ENCODE measurements at regions not wholly inside any gene's neighbourhood (a gene's known extent, or its start where the extent isn't known, plus 50 kb on each side); places are given as distances from the start of the nearest gene placed in this dataset.

DNA sequence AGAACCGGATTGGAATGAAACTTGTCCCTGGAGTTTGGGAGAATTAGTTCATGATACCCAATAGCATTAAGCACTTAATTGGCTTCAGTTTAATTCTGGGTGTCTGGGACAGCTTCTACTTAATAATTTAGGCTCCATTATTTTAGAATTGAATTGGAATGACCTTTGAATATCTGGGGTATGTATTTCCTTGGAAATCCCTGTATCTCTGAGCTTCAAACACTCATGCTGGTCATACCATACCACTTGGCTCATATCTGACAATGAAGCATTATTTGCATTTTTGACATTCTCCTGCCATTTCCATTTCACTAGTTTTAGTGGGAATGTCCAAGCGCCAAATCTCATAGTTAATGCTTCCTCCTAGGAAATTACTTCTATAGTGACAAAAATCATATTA, 393.1 kb downstream of the DIPK2A start:
- H3K4me3 ChIP-seq (ENCODE audit: control insufficient read depth in 2 of 3, extremely low read depth in 1 of 3, insufficient read depth in 2 of 3, low read depth in 1 of 3, low read length in 3 of 3): no peak overlapping the region
- no peak for TF ChIP-seq EZH2 (IDR thresholded peaks at IDR 0.05; ENCODE audit: low read length)
- TF ChIP-seq, protein P1, sequence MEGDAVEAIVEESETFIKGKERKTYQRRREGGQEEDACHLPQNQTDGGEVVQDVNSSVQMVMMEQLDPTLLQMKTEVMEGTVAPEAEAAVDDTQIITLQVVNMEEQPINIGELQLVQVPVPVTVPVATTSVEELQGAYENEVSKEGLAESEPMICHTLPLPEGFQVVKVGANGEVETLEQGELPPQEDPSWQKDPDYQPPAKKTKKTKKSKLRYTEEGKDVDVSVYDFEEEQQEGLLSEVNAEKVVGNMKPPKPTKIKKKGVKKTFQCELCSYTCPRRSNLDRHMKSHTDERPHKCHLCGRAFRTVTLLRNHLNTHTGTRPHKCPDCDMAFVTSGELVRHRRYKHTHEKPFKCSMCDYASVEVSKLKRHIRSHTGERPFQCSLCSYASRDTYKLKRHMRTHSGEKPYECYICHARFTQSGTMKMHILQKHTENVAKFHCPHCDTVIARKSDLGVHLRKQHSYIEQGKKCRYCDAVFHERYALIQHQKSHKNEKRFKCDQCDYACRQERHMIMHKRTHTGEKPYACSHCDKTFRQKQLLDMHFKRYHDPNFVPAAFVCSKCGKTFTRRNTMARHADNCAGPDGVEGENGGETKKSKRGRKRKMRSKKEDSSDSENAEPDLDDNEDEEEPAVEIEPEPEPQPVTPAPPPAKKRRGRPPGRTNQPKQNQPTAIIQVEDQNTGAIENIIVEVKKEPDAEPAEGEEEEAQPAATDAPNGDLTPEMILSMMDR (optimal IDR thresholded peaks at IDR 0.05 in 1 of 3, IDR thresholded peaks at IDR 0.05 in 1 of 3, conservative IDR thresholded peaks at IDR 0.05 in 1 of 3; ENCODE audit: extremely low read depth in 1 of 3, insufficient read depth in 2 of 3, low read length in 3 of 3): no peak
- FAIRE-seq: no peak
- no peaks in the 10 kb centered on the region for H3K27me3 ChIP-seq (ENCODE audit: control insufficient read depth, extremely low read depth, insufficient read depth, low read length)
- no peaks in the 10 kb centered on the region for H3K9me3 ChIP-seq (ENCODE audit: control insufficient read depth, low read depth, low read length)
- H3K9ac ChIP-seq (ENCODE audit: control insufficient read depth, extremely low read depth, insufficient read depth, low read length): no peak overlapping the region
- H3K9me1 ChIP-seq (ENCODE audit: control insufficient read depth, extremely low read depth, insufficient read depth, low read length): no peaks in the 10 kb centered on the region
- no peak for DNase-seq (ENCODE audit: low read depth, low spot score)
- H3K4me1 ChIP-seq (ENCODE audit: control insufficient read depth, extremely low read depth, insufficient read depth, low read length): peaks cover 13% of the 10 kb centered on the region
- no peak overlapping the region for H3K27ac ChIP-seq (ENCODE audit: control insufficient read depth, insufficient read depth, low read length)
- no peak overlapping the region for H3K4me2 ChIP-seq (ENCODE audit: control insufficient read depth, extremely low read depth, insufficient read depth, low read depth, low read length)
- dilution Hi-C loops (cut with MboI; ENCODE audit: extremely low pct_ligation_motif_present, low sequenced_read_pairs): no loop called here
- no peak overlapping the region for H2AFZ ChIP-seq (ENCODE audit: control insufficient read depth, low read length)
- no peaks in the 10 kb centered on the region for H3K79me2 ChIP-seq (ENCODE audit: control insufficient read depth, insufficient read depth, low read length)
- H4K20me1 ChIP-seq (ENCODE audit: control insufficient read depth, extremely low read depth, insufficient read depth, low read length): no peaks in the 10 kb centered on the region
- H3K36me3 ChIP-seq (ENCODE audit: control insufficient read depth in 2 of 2, extremely low read depth in 1 of 2, insufficient read depth in 2 of 2, low read length in 2 of 2): no peaks in the 10 kb centered on the region

DNA sequence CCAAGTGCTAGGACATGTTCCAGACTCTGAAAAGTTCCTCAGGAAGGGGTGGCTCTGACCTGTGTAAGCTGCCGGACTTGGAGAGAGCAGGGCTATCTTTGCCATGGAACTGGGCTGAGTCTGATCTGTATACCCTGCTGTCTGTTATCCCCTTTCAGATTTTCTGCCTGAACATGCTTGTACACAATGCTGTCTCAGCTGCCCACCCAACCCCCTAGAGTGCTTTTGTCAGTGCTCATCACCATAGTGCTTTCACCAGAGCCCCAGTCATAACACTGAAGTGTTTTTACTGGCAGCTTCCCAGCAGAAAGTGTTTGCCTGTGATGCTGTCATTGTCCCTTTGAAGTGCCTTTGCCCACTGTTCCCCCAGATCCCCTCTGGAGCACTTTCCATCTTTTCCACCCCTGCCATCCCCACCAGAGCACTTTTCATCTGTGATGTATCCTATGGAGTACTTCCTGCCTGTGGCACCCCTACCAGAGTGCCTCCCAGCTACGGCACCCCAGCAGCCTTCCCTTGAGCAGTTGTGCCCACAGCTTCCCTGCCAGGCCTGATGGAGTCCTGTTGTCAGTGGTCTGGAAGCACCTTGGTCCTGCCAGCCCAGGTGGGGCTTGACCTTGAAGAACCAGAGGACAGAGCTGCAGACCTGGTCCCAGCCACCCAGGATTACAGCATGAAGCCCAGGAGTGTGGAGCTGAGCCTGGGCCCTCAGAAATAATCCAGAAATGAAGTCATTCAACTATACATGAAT, 397.7 kb downstream of the DIPK2A start:
- no peak for TF ChIP-seq EZH2 (IDR thresholded peaks at IDR 0.05; ENCODE audit: low read length)
- TF ChIP-seq, protein P1 (optimal IDR thresholded peaks at IDR 0.05 in 1 of 3, IDR thresholded peaks at IDR 0.05 in 1 of 3, conservative IDR thresholded peaks at IDR 0.05 in 1 of 3; ENCODE audit: extremely low read depth in 1 of 3, insufficient read depth in 2 of 3, low read length in 3 of 3): no peak
- H3K9ac ChIP-seq (ENCODE audit: control insufficient read depth, extremely low read depth, insufficient read depth, low read length): no peak overlapping the region

More for the DNA sequence above, 397.7 kb downstream of the DIPK2A start:
- Histone ChIP-seq H3K27me3 (ENCODE audit: control insufficient read depth, extremely low read depth, insufficient read depth, low read length) (no peaks in the 10 kb centered on the region), H3K27ac (ENCODE audit: control insufficient read depth, insufficient read depth, low read length) (no peak overlapping the region), H3K9me3 (ENCODE audit: control insufficient read depth, low read depth, low read length) (no peaks in the 10 kb centered on the region), H3K9me1 (ENCODE audit: control insufficient read depth, extremely low read depth, insufficient read depth, low read length) (no peaks in the 10 kb centered on the region), H3K79me2 (ENCODE audit: control insufficient read depth, insufficient read depth, low read length) (no peaks in the 10 kb centered on the region), H3K4me1 (ENCODE audit: control insufficient read depth, extremely low read depth, insufficient read depth, low read length) (no peaks in the 10 kb centered on the region), H3K4me2 (ENCODE audit: control insufficient read depth, extremely low read depth, insufficient read depth, low read depth, low read length) (no peak overlapping the region), H2AFZ (ENCODE audit: control insufficient read depth, low read length) (no peak overlapping the region), H3K36me3 (ENCODE audit: control insufficient read depth in 2 of 2, extremely low read depth in 1 of 2, insufficient read depth in 2 of 2, low read length in 2 of 2) (no peaks in the 10 kb centered on the region), H3K4me3 (ENCODE audit: control insufficient read depth in 2 of 3, extremely low read depth in 1 of 3, insufficient read depth in 2 of 3, low read depth in 1 of 3, low read length in 3 of 3) (no peak overlapping the region), H4K20me1 (ENCODE audit: control insufficient read depth, extremely low read depth, insufficient read depth, low read length) (no peaks in the 10 kb centered on the region)
- FAIRE-seq (no peak), DNase-seq (ENCODE audit: low read depth, low spot score) (no peak)
- dilution Hi-C loops (cut with MboI; ENCODE audit: extremely low pct_ligation_motif_present, low sequenced_read_pairs): no loop called here
